SK-N-SH (cell line): ENCODE measurements at regions not wholly inside any gene's neighbourhood (a gene's known extent, or its start where the extent isn't known, plus 50 kb on each side); places are given as distances from the start of the nearest gene placed in this dataset.

Experiments used
- CTCF ChIP-seq: fragments of 200-600 bp; sonication (generic); IDR thresholded peaks from 2 replicates; pipeline ENCODE4 v1.6.1; 2017; ENCODE audit warnings: antibody characterized with exemption, mild to moderate bottlenecking, moderate library complexity
- GATA2 ChIP-seq: sonication (generic); formaldehyde crosslinking; IDR thresholded peaks from 2 replicates; pipeline ENCODE4 v1.5.0; 2020; ENCODE audit warnings: mild to moderate bottlenecking, missing genetic modification reagents

- TF ChIP-seq CTCF (no peak), GATA2 (CRISPR knock-in tag) (no peak)
Measured at GRCh38 chr20:39100691-39101090, 138.5 kb downstream of the DHX35 start.
